NCI-H748 (cell line): ENCODE measurements at regions not wholly inside any gene's neighbourhood (a gene's known extent, or its start where the extent isn't known, plus 50 kb on each side); places are given as distances from the start of the nearest gene placed in this dataset.
"Not testable (repeated sequence)": the region's sequence is repeated elsewhere in the genome, so short reads cannot be mapped to it uniquely, and the experiment has no call there.

ENCODE experiments used
- DNase-seq: peaks from one replicate; lab custom pipeline; 2025; ENCODE audit not compliant: unreplicated experiment; lab: John Stamatoyannopoulos, UW

GRCh38 chr20:53819973-53820451 is 226.4 kb upstream of the ZNF217 start:
- DNase-seq = no peak

- no peak for DNase-seq
These were observed 225.0 kb upstream of the ZNF217 start for GRCh38 chr20:53818457-53819177.

DNA sequence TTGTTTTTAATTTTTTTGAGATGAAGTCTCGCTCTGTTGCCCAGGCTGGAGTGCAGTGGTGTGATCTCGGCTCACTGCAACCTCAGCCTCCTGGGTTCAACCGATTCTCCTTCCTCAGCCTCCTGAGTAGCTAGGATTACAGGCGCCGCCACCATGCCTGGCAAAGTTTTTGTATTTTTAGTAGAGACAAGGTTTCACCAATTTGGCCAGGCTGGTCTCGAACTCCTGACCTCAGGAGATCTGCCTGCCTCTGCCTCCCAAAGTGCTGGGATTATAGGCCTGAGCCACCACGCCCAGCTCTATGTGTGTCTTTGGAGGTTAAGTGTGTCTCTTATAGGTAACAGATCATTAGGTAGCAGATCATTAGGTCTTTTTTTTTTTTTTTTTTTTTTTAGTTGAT is 223.9 kb upstream of the ZNF217 start:
- not testable (repeated sequence) for DNase-seq

DNA sequence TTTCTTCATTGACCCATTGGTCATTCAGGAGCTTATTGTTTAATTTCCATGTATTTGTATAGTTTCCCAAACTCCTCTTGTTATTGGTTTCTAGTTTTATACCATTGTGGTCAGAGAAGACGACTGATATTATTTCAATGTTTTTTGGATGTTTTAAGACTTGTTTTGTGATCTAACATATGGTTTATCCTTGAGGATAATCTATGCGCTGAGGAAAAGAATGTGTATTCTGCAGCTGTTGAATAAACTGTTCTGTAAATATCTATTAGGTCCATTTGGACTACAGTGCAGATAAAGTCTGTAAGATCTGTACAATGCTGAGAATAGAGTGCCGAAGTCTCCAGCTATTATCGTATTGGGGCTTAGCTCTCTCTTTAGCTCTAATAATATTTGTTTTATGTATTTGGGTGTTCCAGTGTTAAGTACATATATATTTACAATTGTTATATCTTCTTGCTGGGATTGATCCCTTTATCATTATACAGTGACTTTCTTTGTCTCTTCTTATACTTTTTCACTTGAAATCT is 223.3 kb upstream of the ZNF217 start:
- no peak for DNase-seq

DNA sequence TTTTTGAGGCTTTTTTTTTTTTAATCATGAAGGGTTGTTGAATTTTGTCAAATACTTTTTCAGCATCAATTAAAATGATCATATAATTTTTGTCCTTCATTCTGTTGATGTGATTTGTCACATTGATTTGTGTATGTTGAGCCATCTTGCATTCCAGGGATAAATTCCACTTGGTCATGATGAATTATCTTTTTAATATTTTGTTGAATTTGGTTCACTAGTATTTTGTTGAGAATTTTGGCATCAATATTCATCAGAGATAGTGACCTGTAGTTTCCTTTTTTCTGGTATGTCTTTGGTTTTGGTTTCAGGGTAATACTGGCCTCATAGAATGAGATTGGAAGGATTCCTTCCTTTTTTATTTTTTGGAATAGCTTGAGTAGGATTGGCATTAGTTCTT is 221.9 kb upstream of the ZNF217 start:
- DNase-seq = no peak

GRCh38 chr20:53814060-53814459 is 220.4 kb upstream of the ZNF217 start:
- DNase-seq = no peak

DNA sequence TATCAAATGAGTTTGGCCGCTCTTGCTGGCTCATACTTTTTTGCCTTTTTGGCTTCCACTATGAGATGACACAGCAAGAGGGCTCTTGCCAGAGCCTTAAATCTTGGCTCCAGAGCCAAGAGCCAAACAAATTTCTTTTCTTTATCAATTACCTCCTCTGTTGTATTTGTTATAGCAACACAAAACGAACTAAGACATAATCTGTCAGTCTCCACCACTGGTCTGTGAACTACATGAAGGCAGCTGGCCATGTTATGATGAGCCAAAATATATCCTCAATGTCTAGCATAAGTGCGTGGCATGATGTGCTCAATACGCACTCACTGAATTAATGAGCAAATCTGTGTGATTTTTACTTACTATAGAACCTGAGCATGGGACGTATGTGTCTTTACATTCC is 220.0 kb upstream of the ZNF217 start:
- DNase-seq = no peak

DNA sequence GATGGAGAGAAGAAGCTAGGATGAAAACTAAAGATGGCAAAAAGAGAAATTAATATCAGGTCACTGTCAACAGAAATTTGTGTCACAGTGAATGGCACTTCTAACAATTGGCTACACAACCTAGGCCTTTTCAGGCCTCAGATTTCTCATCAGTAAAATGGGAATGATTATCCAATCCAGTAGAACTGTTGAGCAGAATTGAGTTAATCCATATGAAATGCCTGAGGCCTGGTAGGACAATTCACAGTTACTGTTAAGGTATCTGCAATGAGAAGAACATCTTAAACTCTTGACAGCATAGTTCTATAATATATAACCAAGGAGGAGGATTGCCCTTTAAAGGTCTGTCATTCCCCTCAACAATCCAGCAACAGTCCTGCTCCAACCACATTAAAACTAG is 217.9 kb upstream of the ZNF217 start:
- DNase-seq = no peak

DNA sequence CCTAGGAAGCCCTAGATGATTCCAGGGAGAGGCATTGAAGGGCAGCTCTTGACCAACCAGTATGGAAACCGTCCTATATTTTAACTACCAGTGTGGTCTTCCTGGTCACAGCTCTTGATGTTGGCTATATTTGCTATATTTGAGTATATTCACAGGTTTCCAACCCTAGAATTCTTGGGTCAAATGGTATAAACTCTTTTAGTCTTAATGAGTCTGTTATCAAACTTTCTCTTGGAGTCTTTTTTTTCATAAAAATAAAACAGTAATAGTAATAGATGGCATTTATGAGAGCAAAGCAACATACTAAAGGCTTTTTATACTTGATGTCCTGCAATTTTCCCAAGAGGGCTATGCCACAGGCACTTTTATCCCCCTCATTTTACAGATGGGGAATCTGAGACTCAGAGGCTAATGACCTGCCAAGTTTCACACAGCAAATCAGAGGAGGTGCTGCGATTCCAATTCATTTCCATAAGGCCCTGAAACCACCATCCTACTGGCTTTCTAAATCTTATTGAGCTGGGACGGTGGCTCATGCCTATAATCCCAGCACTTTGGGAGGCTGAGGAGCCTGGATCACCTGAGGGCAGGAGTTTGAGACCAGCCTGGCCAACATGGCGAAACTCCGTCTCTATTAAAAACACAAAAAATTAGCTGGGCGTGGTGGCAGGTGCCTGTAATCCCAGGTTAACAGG is 217.2 kb upstream of the ZNF217 start:
- no peak for DNase-seq

- DNase-seq = no peak
These were observed 216.2 kb upstream of the ZNF217 start for GRCh38 chr20:53809728-53810365.

DNA sequence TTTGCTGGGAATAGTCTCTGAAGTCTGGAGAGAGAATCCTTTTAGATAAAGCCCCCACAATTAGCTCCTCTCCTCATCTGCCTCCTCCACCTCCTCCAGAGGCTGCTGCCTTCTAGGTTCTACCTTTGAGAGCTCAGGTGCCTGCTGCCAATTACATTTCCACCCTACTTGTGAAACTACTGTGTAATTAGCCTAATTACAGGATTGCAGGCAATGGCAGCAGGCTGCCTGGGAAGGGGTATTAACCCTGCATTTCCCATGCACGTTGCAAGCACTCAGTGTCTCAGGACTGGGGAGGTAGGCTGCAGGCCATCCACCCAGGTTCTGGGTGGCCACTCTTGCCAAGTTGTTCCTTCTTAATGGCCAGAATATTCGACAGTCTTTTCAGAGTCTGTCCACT is 215.6 kb upstream of the ZNF217 start:
- no peak for DNase-seq

- no peak for DNase-seq
These were observed 215.1 kb upstream of the ZNF217 start for GRCh38 chr20:53808733-53809132.

GRCh38 chr20:53808302-53808701 is 214.7 kb upstream of the ZNF217 start:
- not testable (repeated sequence) for DNase-seq

DNA sequence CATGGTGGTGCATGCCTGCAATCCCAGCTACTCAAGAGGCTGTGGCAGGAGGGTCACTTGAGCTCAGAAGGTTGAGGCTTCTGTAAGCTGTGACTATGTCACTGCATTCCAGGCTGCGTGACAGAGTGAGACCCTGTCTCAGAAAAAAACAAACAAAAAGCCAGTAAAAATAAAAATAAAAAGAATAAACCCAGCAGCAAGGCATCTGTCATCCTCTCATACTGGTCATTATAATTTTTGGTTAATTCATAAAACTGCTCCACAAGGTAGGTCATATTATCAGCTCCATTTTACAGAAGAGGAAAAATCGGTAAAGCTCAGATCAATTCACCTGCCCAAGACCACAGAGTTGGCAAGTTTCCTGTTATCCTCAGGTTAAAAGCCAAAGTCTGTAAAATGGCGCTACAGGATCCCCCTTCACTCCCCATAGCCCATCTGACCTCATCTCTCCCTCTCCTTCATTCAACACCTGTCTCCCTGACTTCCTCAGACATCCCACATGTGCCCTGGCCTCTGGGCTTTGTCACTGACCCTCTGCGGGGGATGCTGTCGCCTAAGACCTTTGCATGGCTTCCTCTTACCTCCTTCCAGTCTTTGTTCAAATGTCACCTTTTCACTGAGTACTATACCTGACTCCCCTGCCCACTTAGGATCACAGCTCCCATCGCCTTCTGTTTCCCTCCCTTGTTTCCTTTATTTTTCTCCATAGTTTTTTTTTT is 213.2 kb upstream of the ZNF217 start:
- DNase-seq = no peak

GRCh38 chr20:53805895-53806384 is 212.3 kb upstream of the ZNF217 start:
- DNase-seq = no peak

DNA sequence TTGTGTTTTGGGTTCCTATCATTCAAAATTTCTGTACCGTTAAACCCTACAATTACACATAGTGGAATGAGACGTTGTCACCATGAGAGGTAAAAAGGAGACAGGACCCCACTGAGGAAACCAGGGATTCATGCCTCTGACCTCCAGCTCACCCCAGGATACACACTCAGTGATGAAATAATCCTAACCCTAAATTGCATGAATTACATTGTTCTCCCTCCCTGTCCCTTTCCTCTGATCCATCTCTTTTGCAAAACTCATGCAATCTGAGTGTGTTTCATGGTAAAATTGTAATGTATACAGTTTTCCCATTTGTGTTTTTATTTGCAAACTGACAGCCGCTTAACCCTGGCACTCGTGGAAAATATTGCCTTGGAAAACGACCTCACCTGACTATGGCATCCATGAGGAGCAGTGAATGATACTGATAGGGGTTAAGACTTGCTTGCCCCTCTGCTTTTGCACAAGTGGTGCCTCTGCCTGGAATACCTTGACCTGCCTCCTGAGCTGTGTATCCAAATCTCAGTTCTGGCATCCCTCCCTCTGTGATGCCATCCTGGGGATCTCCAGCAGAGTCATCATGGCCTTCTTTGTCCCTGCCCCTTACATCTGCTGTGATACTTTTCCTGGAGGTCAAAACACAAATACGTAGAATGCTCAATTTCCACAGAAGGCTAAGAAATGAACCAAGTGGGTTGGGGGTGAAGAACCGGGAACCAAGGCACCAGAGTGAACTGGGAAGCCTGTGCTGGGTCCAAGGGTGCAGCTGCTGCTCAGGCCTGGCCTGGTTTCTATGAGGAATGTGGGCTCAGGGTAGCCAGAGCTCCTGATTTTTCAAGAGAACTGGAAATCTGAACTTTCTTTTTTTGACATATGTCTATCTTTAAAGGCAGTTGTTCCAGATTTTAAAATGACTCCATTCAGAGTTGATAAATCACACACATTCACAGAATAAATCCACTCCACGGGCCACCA is 211.6 kb upstream of the ZNF217 start:
- DNase-seq = no peak

- not testable (repeated sequence) for DNase-seq
These were observed 210.7 kb upstream of the ZNF217 start for GRCh38 chr20:53804308-53804707.

- no peak for DNase-seq
These were observed 210.0 kb upstream of the ZNF217 start for GRCh38 chr20:53803492-53804155.

DNA sequence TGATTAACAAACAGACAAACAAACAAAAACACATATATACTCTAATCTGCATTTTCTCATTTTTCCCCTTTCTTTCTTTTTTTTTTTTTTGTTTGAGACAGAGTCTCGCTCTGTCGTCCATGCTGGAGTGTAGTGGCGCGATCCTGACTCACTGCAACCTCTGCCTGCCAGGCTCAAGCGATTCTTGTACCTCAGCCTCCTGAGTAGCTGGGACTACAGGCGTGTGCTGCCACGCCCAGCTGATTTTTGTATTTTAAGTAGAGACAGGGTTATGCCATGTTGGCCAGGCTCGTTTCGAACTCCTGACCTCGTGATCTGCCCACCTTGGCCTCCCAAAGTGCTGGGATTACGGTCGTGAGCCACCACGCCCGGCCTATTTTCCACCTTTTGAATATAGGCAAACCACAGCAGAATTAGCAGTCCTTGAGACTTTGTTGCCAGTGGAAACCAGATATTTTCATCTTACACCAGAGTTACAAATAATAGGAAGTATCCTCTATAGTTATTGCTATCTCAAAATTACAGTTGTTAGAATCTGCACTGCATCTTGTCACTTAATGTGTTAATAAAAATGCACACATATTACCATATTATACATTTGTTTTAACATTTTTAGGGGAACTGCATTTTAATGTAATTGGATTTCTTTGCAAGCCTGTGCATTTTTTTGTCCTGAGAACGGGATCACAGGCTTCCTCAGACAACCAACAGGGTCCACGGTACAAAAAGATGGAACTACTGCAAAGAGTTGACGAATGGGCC is 208.2 kb upstream of the ZNF217 start:
- DNase-seq = no peak
